Hepatocyte (in vitro differentiated cells): ENCODE measurements at regions not wholly inside any gene's neighbourhood (a gene's known extent, or its start where the extent isn't known, plus 50 kb on each side); places are given as distances from the start of the nearest gene placed in this dataset.

Experiments
- EZH2phosphoT487 ChIP-seq: fragments of 200-600 bp; sonication (generic); IDR thresholded peaks from one replicate; pipeline ENCODE4 v1.6.1; 2018; ENCODE audit warnings: antibody characterized with exemption, mild to moderate bottlenecking, low read depth, moderate library complexity; ENCODE audit not compliant: unreplicated experiment, severe bottlenecking
- TF ChIP-seq, protein P1 (sequence below): fragments of 200-600 bp; sonication (generic); IDR thresholded peaks from 2 replicates; pipeline ENCODE4 v1.5.1; 2016; ENCODE audit warnings: antibody characterized with exemption, mild to moderate bottlenecking; ENCODE audit not compliant: poor library complexity

DNA sequence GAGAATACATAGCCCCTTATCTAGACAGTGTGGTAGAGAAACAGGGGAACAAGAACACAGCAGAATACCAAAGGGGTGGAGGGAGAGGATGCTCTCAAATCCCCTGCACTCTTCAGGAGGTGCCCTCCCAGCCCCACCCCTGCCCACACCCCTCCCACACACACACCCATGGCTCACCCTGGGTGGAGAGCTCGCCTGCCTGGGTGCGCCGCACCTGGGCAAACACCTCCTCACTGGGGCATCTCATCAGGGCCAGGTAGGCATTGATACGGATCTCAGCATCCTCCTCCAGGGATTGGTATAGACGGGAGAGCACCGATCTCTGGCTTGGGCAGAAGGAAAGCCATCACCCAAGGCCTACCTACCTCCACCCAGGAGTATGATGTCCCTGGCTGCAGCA, 95.2 kb downstream of the LITAF start:
- TF ChIP-seq, protein P1, sequence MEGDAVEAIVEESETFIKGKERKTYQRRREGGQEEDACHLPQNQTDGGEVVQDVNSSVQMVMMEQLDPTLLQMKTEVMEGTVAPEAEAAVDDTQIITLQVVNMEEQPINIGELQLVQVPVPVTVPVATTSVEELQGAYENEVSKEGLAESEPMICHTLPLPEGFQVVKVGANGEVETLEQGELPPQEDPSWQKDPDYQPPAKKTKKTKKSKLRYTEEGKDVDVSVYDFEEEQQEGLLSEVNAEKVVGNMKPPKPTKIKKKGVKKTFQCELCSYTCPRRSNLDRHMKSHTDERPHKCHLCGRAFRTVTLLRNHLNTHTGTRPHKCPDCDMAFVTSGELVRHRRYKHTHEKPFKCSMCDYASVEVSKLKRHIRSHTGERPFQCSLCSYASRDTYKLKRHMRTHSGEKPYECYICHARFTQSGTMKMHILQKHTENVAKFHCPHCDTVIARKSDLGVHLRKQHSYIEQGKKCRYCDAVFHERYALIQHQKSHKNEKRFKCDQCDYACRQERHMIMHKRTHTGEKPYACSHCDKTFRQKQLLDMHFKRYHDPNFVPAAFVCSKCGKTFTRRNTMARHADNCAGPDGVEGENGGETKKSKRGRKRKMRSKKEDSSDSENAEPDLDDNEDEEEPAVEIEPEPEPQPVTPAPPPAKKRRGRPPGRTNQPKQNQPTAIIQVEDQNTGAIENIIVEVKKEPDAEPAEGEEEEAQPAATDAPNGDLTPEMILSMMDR, result no peak
- no peak for TF ChIP-seq EZH2phosphoT487
